Caco-2 (cell line): ENCODE measurements at regions not wholly inside any gene's neighbourhood (a gene's known extent, or its start where the extent isn't known, plus 50 kb on each side); places are given as distances from the start of the nearest gene placed in this dataset.

Experiments used
- BruUV-seq: library from RNA; stranded (reverse); fragments of 400-500 nt; replicated peaks from 2 replicates; lab custom pipeline; 2021; lab: Mats Ljungman, UMichigan
- CTCF ChIA-PET: fragments of 300-600 bp; sonication (Branson Sonifier 250); formaldehyde crosslinking; loops from one replicate; lab custom pipeline; 2022; ENCODE audit warnings: antibody characterized with exemption; lab: Charles Lee
- POLR2A ChIA-PET: fragments of 300-600 bp; sonication (Branson Sonifier 250); formaldehyde crosslinking; loops from one replicate; lab custom pipeline; 2022; ENCODE audit warnings: antibody characterized with exemption; lab: Charles Lee
- DNase-seq, 2 experiments: peaks; one replicate each; pipeline versions ENCODE4 v3.0.0 to v3.0.0-alpha.2; 2020 to 2022
- H3K27me3 ChIP-seq: replicated peaks from 2 replicates; pipeline ENCODE4 v1.6.0; 2011; ENCODE audit warnings: low read length; ENCODE audit not compliant: control insufficient read depth, insufficient read depth
- H3K36me3 ChIP-seq: 2 replicates; pipeline ENCODE4 v1.5.1; 2011; ENCODE audit warnings: low read length; ENCODE audit not compliant: control insufficient read depth, insufficient read depth
- H3K4me1 ChIP-seq: fragments of 250-450 bp; sonication (Bioruptor Pico); 2 replicates; pipeline ENCODE4 v1.5.1; 2020; ENCODE audit warnings: mild to moderate bottlenecking
- H3K4me3 ChIP-seq: 2 replicates; pipeline ENCODE4 v1.5.1; 2011; ENCODE audit warnings: low read depth, mild to moderate bottlenecking, control low read depth, low read length
- H3K9me3 ChIP-seq: fragments of 250-450 bp; sonication (Bioruptor Pico); 2 replicates; pipeline ENCODE4 v1.5.1; 2020; ENCODE audit warnings: mild to moderate bottlenecking, moderate library complexity
- H3K27ac Mint-ChIP-seq: one replicate; pipeline ENCODE4 v1.8.0; 2022; ENCODE audit warnings: mixed read lengths; ENCODE audit not compliant: unreplicated experiment
- H3K27me3 Mint-ChIP-seq: one replicate; pipeline ENCODE4 v1.8.0; 2022; ENCODE audit warnings: mixed read lengths; ENCODE audit not compliant: insufficient read depth, unreplicated experiment
- H3K36me3 Mint-ChIP-seq: one replicate; pipeline ENCODE4 v1.8.0; 2022; ENCODE audit warnings: mild to moderate bottlenecking, mixed read lengths; ENCODE audit not compliant: insufficient read depth, unreplicated experiment
- H3K4me1 Mint-ChIP-seq: one replicate; pipeline ENCODE4 v1.8.0; 2022; ENCODE audit warnings: low read depth, mixed read lengths; ENCODE audit not compliant: unreplicated experiment
- H3K4me3 Mint-ChIP-seq: one replicate; pipeline ENCODE4 v1.8.0; 2022; ENCODE audit warnings: mild to moderate bottlenecking, moderate library complexity, mixed read lengths; ENCODE audit not compliant: unreplicated experiment
- H3K9me3 Mint-ChIP-seq: one replicate; pipeline ENCODE4 v1.8.0; 2022; ENCODE audit warnings: mixed read lengths; ENCODE audit not compliant: unreplicated experiment
- CTCF ChIP-seq, 2 experiments: fragments of 200-600 bp in 1 of 2; IDR thresholded peaks; 1 replicate in 1 of 2; 2 replicates in 1 of 2; pipeline versions ENCODE4 v1.5.1 to v1.8.0; 2011 to 2022; ENCODE audit warnings: antibody characterized with exemption in 1 of 2, control low read depth in 1 of 2, inconsistent platforms in 1 of 2, low read depth in 1 of 2, low read length in 1 of 2, mild to moderate bottlenecking in 1 of 2, moderate library complexity in 1 of 2; ENCODE audit not compliant: insufficient read depth in 1 of 2, severe bottlenecking in 1 of 2, unreplicated experiment in 1 of 2
- intact Hi-C: fragments of 100-400 bp; cut with micrococcal nuclease; formaldehyde crosslinking; loops from one replicate; pipeline ENCODE4 v1.10.0; 2022; ENCODE audit not compliant: unreplicated experiment

DNA sequence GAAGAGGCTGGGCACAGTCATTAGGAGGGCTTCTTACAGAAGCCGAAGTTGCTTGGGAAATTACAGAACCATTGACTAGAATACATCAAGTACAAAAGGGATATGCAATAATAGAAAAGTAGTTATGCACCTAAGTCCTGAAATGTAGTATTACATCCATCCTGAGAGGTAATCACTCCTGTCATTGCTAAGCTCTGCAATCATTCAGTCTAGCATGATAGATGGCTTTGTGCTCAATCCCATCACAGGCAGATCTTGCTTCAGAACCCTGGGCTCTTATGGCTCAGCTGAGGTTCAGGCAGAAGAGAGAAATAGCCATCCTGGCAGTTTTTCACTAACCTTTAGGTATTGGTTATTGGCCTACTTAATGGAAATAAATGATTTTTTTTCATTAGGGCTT is 231.7 kb upstream of the AFF2 start:
- H3K9me3 Mint-ChIP-seq: no peaks in the 10 kb centered on the region
- Histone ChIP-seq H3K4me3 (no peak overlapping the region), H3K4me1 (no peaks in the 10 kb centered on the region), H3K36me3 (no peaks in the 10 kb centered on the region), H3K9me3 (no peaks in the 10 kb centered on the region), H3K27me3 (no peaks in the 10 kb centered on the region)
- H3K27me3 Mint-ChIP-seq: no peaks in the 10 kb centered on the region
- ChIA-PET POLR2A (no interaction called here), CTCF (no interaction called here)
- BruUV-seq: no TSS peak
- H3K4me3 Mint-ChIP-seq: no peak overlapping the region
- H3K27ac Mint-ChIP-seq: no peak overlapping the region
- no peak for TF ChIP-seq CTCF (IDR thresholded peaks at IDR 0.05; ENCODE audit: insufficient read depth in 1 of 2, low read depth in 1 of 2, low read length in 1 of 2, severe bottlenecking in 1 of 2, unreplicated experiment in 1 of 2)
- no peak for DNase-seq
- H3K4me1 Mint-ChIP-seq: no peaks in the 10 kb centered on the region
- intact Hi-C loops: no loop called here
- H3K36me3 Mint-ChIP-seq: no peaks in the 10 kb centered on the region

DNA sequence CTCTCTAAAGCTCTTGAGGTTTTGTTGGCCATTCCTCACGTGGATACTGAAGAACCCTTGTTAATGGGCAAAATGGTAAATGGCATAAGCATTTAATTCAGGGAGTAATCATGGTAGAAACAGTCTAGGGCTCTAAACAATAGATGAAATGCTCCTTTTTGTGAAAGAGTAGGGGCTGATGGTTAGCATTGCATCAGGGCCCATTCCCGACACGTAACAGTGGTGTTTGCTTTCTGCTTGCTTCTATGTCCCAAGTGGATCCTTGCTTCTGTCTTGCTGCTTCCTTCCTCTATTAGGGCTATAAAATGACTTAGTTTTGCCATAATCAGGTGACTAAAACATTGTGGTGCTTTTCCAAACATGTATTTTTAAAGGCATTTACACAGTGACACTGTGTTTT is 230.9 kb upstream of the AFF2 start:
- DNase-seq: no peak
- Mint-ChIP-seq H3K4me3 (no peak overlapping the region), H3K36me3 (no peaks in the 10 kb centered on the region), H3K27me3 (no peaks in the 10 kb centered on the region), H3K4me1 (no peaks in the 10 kb centered on the region), H3K9me3 (no peaks in the 10 kb centered on the region), H3K27ac (no peak overlapping the region)
- Histone ChIP-seq H3K4me3 (no peak overlapping the region), H3K9me3 (no peaks in the 10 kb centered on the region), H3K36me3 (no peaks in the 10 kb centered on the region), H3K4me1 (no peaks in the 10 kb centered on the region), H3K27me3 (no peaks in the 10 kb centered on the region)
- ChIA-PET CTCF (no interaction called here), POLR2A (no interaction called here)
- BruUV-seq: no TSS peak
- intact Hi-C loops: no loop called here
- no peak for TF ChIP-seq CTCF (IDR thresholded peaks at IDR 0.05; ENCODE audit: insufficient read depth in 1 of 2, low read depth in 1 of 2, low read length in 1 of 2, severe bottlenecking in 1 of 2, unreplicated experiment in 1 of 2)

DNA sequence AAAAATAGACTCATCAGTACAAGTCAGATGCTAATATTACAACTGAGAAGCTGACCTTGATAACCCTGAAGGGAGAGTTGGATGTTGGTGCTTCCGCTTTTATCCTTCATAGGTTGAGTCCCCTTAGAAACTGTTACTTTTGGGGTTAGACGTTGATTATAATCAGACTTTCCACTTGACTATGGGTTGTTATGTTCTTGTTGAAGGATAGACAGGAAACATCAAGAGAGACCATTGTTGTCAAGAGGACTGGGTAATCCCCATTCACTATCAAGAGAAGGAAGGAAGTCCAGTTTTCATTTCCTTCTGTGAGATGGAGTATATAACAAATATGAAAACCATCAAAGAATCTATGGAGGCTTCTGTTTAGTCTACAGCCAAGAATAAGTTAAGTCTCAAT is 229.9 kb upstream of the AFF2 start:
- BruUV-seq: no TSS peak
- H3K9me3 ChIP-seq: no peaks in the 10 kb centered on the region
- Mint-ChIP-seq H3K9me3 (no peaks in the 10 kb centered on the region), H3K4me3 (no peak overlapping the region), H3K27me3 (no peaks in the 10 kb centered on the region), H3K4me1 (no peaks in the 10 kb centered on the region), H3K27ac (no peak overlapping the region), H3K36me3 (no peaks in the 10 kb centered on the region)
- POLR2A ChIA-PET: no interaction called here
- no peak for TF ChIP-seq CTCF (IDR thresholded peaks at IDR 0.05; ENCODE audit: insufficient read depth in 1 of 2, low read depth in 1 of 2, low read length in 1 of 2, severe bottlenecking in 1 of 2, unreplicated experiment in 1 of 2)
- H3K36me3 ChIP-seq: no peaks in the 10 kb centered on the region
- no peaks in the 10 kb centered on the region for H3K27me3 ChIP-seq
- H3K4me1 ChIP-seq: no peaks in the 10 kb centered on the region
- H3K4me3 ChIP-seq: no peak overlapping the region
- DNase-seq: no peak
- intact Hi-C loops: no loop called here
- CTCF ChIA-PET: no interaction called here
